SK-N-SH (cell line): ENCODE measurements at regions not wholly inside any gene's neighbourhood (a gene's known extent, or its start where the extent isn't known, plus 50 kb on each side); places are given as distances from the start of the nearest gene placed in this dataset.

ENCODE experiments used
- CHD2 ChIP-seq: fragments of 150-350 bp; IDR thresholded peaks from 2 replicates; pipeline ENCODE4 v1.6.1; 2018; ENCODE audit warnings: low read length; ENCODE audit not compliant: partially characterized antibody
- CTCF ChIP-seq: fragments of 200-600 bp; sonication (generic); IDR thresholded peaks from 2 replicates; pipeline ENCODE4 v1.6.1; 2017; ENCODE audit warnings: antibody characterized with exemption, mild to moderate bottlenecking, moderate library complexity
- EP300 ChIP-seq, 2 experiments: IDR thresholded peaks; 2 replicates each; pipeline versions ENCODE4 v1.4.0 to v1.6.1; 2012; ENCODE audit warnings: borderline replicate concordance in 1 of 2, low read depth in 1 of 2, low read length in 1 of 2
- EZH2phosphoT487 ChIP-seq: fragments of 200-600 bp; sonication (generic); IDR thresholded peaks from 2 replicates; pipeline ENCODE4 v1.6.1; 2017; ENCODE audit warnings: low read depth, mixed run types, mild to moderate bottlenecking, antibody characterized with exemption, moderate library complexity, borderline replicate concordance
- GABPA ChIP-seq: IDR thresholded peaks from 2 replicates; pipeline ENCODE4 v1.4.0; 2012; ENCODE audit warnings: low read depth, mild to moderate bottlenecking
- NFIC ChIP-seq: IDR thresholded peaks from 2 replicates; pipeline ENCODE4 v1.4.0; 2012; ENCODE audit warnings: borderline replicate concordance
- POLR2AphosphoS5 ChIP-seq: IDR thresholded peaks from 2 replicates; pipeline ENCODE4 v1.6.1; 2012; ENCODE audit warnings: low read depth, low read length
- TCF12 ChIP-seq: IDR thresholded peaks from 2 replicates; pipeline ENCODE4 v1.4.0; 2012

DNA sequence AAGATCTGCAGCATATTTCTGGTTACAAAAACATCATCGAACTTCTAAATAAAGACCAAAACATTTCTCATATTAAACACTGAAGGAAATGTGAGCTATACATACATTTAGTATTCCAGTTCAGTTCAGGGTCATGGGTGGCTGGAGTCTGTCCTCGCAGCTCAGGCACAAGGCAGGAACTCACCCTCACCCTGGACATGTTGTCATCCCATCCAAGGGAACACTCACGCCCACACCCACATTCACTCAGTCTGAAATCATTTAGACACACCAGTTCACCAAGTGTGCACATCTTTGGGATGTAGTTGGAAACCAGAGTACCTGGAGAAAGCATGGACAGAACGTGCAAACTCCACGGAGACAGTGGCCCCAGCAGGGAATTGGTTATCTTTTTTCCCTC, 481.0 kb downstream of the RASEF start:
- TF ChIP-seq GABPA (no peak), CTCF (no peak), CHD2 (no peak), TCF12 (no peak), EP300 (IDR thresholded peaks at IDR 0.05; ENCODE audit: borderline replicate concordance in 1 of 2, low read depth in 1 of 2, low read length in 1 of 2) (no peak), NFIC (no peak), POLR2AphosphoS5 (no peak), EZH2phosphoT487 (no peak)
